Islet of Langerhans (tissue), 1 donor: ENCODE measurements at regions not wholly inside any gene's neighbourhood (a gene's known extent, or its start where the extent isn't known, plus 50 kb on each side); places are given as distances from the start of the nearest gene placed in this dataset.
"Not testable (repeated sequence)": the region's sequence is repeated elsewhere in the genome, so short reads cannot be mapped to it uniquely, and the experiment has no call there.

Experiments used
- FAIRE-seq: peaks from one replicate; lab custom pipeline; 2011; peaks lifted over from hg19 to GRCh38; lab: Jason Lieb, UNC

DNA sequence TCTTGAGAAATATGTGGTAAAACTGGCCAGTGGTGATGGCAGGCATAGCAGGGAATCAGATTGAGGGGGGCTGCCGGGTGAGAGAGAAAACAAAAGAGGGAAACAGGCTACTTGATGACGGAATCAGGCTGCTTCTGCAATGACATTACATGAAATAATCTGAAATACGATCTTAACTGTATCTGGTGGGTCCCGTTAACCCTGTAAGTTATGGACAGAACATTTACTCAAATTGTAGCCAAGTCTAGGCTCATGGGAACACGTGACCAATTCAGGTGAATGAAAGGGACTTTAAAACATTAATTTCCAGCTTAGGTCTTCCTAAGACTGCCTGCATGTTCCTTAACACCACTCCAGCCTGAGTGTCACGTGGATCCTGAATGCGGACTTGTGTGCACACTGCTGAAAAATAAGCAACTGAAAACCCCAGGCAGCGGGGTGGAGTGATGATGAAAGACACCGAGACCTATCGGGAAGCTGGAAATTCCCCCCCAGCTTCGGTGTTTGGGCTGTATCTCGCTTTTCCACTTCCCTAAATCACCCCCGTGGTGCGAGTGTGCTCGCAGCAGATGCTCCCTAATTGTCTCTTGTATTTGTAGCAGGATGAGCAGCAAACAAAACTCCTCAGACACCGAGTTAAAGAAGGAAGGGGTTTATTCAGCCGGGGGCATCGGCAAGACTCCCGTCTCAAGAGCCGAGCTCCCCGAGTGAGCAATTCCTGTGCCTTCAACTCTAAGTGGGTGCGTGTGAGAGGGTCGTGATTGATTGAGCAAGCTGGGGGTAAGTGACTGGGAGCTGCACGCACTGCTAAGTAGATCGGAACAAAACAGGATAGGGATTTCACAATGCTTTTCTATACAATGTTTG, 145.0 kb upstream of the GRK3 start:
- FAIRE-seq, result peak; percentile 62

DNA sequence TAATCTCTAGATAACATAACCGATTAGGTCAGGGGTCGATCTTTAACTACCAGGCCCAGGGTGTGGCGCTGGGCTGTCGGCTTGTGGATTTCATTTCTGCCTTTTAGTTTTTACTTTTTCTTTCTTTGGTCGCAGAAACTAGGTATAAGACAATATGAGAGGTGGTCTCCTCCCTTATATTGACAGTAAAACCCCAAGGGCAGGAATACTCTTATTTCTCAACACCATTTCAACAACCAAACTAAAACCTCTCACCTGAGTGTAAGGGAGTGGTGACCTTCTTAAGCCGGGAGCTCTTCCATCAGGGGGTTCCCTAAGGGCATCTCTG, 144.4 kb upstream of the GRK3 start:
- FAIRE-seq, result not testable (repeated sequence)

DNA sequence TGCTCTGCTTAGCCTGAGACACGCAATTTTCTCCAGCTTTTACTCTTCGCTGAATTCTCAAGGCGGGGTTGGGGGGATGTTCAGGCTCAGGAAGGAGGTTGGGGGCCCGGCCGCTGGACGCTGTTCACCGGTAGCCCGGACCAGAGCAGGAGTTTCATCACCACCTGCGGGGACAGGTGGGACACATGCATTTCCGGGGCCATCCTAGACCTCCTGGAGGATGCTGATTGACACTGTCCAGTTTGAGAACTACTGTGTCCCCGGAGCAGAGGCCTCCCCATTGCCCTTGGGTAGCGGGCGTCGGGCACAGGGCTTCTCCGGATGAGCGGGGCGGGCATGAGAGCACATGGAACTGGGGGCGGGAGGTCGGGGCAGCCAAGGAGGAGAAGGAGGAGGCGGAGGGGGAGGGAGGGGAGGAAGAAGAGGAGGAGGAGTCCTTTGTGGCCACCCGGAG, 144.0 kb upstream of the GRK3 start:
- no peak for FAIRE-seq

DNA sequence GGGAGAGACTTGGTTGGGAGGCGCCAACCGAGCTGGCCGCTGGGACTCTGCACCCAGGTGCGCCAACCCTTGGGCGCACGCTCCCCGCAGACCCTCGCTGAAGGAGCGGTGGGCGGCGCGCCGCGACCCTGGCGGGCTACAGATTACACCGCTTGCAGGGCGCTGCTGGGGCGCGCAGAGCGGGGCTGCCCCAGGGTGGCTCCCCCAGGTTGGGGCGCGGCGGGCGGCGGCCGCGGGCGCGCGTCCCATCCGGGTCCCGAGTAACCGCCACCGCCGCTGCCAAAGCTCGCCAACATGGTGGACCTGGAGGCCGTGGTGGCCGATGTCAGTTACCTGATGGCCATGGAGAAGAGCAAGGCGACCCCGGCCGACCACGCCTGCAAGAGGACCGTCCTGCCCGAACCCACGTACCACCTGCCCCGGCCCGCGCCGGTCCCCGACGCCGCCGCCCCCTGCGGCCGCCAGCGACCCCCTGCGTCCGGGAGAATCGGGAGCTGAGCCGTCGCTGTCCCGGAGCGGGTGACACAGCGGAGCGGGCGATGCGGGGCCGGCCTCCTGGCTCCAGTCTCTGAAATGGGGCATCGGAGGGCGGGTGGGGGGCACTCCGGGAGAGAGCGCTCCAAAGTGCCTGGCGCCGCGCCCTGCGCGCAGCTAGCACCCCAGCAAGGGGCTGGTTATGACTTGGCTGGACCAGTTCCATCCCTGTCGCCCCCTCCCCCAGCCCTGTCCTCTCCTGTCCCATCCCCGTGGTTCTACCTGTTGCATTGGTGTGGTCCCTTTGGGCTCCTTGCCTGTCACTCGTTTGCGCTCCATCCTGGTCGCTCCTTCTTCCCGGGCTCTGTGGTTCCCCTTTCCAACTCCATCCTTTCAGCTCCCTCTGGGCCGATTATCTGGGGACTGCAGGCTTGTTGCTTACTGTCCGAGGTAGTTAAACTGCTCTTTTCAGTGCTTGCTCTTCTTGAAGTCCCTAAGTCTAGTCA, 143.3 kb upstream of the GRK3 start:
- no peak for FAIRE-seq

DNA sequence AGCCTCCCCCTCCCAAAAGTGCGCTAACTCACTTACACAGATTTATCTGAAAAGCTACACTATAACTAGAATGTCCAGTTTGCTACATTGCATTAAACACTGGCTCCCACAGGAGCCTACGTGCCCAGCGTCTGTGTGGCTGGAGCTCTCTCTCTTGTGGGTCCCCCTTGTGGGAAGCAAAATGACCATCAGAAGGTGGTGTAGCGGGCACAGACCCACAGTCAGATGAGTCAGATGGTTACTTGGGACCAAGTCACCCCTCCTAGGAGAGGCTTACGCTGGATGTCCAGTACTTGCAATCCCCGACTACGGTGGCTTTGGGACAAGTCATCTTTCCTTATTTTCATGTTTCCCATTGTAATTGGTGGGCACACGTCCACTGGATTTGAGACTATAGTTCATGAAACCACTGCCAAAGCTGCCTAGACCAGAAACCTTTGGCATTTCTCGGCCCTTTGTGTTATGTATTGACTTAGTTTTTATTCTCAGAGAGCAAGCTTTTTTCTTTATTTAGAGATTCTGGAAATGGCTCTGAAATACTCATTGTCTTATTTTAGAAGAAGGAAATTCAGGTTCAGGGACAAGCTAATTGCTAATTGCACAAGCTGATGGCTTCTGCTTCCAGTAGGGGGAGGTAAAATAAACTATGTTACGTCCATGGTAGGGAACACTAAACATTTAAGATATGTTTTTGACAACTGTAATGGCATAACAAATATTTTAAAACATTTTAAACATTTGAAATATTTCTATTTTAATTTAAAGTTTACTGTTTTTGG, 137.8 kb upstream of the GRK3 start:
- FAIRE-seq, result peak; percentile 75

DNA sequence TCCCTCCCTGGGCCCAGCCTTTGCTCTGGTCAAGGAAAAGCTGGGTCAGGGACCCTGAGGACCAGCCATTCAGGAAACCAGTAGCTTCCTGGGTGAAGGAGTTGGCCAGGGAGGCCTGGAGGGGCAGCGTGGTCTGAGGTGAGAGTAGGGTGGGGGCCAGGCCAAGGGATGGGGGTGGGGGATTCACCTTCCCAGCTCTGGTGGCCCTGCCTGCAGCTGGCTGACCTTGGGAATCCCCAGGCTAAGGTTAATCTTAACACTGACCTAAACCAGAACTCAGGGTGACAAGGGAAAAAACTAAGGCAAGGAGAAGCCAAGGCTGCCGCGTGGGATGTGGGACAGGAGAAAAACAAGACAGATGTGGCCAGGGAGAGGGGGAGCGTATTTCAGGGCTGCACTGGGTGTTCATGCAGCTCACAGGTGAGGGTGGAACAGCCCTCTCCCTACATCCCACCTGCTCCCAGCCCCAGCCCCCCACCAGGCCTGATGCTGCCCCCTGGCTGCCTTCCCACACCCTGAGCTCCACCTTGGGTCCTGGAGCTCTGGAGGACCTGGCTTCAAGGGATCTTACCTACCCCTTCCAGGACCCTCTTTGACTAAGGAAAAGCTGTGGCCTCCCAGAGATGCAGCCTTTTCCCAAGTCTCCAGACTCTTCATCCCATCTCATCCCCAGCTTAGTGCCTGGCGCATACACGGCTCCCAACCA, 132.7 kb upstream of the GRK3 start:
- FAIRE-seq, result not testable (repeated sequence)

DNA sequence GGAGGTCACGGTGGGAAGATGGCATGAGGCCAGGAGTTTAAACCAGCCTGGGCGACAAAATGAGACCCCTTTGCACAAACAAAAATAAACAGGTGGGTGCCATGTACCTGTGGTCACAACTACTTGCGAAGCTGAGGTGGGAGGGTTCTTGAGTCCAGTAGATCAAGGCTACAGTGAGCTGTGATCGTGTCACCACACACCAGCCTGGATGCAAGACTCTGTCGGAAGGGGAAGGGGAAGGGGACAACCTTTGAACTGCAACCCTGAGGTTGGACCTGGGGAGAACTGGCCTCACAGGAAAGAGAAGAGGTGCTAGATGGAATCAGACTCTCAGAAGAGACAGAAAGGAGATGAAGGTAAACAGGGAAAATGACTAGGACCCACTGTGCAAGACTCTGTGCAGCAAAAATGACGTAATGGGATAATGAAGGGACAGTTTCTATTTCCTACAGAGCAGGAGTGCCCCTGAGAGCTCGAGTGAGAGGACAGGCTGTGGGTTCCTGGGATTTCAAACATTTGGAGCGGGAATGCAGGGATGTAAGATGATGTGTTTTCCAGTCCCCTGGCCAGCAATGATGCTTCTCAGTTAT, 131.0 kb upstream of the GRK3 start:
- not testable (repeated sequence) for FAIRE-seq

DNA sequence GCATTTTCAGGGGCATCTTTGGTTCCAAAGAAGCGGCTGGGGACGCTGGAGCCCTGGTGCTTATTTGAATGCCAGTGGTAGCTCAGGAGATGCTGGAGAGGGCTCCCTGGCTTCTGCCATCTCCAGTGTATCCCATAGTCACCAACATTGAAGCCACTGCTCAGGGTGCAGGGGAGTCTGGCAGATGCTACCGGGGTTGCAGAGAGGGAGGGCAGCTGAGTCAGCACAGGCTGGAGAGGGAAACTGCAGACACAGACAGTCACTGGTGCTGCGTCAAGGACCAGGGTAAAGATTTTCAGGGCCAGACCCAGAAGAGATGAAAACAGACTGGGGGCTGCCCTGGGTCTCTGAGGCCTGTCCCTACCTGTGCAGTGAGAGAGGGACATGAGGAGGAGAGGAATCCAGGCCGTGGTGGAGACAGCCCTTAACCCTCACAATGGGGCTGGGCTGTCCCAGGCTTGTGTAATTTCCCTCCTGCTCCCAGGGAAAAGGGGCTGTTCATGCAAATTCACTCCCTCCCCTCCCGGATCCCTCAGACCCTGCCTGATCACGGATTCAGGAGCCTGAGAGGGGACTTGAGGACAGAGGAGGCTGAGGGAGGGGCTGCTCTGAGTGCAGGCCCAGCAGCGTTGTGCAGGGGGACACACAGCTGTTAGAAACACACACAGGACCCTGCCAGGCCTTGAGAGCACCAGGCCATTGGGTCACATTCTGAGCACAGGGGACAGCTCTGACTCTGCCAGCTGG, 126.9 kb upstream of the GRK3 start:
- FAIRE-seq, result peak; percentile 75

DNA sequence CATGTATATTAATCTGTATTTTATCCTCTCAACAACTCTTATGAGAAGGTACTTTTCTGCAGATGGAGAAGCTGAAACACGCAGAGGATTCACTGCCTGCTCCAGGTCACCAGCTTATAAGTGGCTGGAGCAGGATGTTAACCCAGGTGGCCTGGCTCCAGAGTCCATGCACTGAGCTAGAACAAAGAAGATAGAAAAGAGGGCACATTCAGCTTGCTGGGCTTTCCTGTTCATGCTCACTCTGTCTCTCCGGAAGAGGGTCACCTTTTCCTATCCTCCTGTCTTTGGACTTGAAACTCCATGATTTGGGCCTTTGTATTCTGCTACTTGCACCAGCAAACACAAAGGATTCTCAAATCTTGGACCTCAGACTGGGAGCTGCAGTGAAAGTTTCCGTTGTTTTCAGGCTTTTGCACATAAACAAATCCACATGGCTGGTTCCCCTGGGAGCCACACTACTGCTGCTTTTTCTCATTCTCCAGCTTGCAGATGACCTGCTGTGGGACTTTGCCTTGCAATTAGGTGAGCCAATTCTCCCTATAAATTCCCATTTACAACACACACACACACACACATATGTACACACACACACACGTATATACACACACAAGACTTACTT, 117.3 kb upstream of the GRK3 start:
- FAIRE-seq, result no peak

DNA sequence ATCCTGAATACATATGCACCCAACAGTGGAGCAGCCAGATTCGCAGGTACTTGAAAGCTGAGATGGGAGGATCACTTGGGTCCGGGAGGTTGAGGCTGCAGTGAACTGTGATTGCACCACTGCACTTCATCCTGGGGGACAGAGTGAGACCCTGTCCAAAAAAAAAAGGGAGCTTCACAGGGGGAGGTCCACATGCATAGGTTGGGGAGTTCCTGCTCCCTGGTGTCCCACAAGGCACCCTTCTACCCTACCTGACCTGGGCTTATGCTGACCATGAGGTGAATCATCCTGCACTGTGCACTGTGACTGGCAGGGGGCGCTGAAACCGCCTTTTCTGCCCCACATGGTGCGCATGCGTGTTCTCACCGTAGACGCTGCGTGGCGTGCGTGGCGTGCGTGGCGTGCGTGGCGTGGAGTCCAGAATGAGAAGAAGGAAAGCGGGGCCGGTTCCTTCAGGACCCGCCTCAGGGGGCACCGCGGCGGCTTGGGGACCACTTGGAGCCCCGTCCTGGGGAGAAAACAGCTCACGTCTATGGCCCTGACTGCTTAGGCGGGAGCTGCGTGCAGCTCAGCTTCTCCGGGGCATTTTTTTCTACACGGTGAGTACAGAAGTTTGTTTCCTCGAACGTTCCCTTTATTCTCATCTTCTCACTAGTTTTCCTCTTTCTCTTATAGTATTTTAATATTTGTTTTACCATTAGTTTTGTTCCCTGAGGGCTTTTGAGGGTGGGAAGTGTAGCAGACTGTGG, 116.6 kb upstream of the GRK3 start:
- no peak for FAIRE-seq

DNA sequence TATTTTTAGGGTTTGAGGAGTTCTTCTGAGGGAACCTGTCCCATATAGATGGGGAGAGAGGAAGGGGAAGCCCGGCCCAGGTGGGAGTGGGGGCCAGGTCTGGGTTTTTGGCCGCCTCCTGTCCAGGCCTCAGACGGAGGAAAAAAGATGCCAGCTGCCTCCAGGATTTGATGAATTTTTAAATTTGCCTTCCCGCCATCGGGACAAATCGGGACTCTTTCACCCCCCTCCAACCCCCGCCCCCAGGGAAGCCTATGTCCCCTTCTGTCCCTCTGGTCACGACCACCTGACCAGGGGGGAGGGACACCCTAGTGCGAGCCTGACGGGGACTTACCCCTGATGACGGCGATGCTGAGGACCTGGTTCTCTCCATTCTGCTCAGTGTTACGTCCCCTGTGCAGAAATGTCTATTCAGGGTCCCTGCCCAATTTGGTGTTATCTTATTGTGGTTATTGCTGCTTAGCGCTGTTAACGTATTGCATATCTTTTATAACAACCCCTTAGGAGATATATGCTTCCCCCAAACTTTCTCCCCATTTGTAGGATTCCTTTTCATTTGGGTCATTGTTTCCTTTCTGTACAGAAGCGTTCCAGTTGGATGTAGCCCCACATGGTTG, 115.9 kb upstream of the GRK3 start:
- FAIRE-seq, result no peak

DNA sequence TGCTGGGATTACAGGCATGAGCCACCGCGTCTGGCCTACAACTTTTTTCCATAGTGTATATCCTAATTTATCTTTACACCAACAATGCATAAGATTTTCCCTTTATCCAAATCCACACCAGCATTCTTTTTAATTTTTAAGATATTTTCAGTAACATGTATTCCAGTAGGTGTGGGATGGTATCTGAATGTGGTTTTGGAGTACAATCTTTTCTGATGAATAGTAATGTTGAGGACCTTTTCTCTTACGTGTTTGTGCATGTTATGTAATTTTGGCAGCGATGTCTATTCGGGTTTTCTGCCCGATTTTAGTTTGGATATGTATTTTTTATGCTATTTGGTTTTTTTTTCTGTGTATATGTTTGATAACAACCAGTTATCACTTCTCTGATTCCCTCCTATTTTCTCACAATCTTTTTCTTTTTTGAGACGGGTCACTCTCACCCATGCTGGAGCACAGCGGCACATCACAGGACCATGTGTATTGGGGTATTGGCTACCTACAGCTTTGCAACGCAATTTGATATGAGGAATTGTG, 114.6 kb upstream of the GRK3 start:
- FAIRE-seq, result no peak

DNA sequence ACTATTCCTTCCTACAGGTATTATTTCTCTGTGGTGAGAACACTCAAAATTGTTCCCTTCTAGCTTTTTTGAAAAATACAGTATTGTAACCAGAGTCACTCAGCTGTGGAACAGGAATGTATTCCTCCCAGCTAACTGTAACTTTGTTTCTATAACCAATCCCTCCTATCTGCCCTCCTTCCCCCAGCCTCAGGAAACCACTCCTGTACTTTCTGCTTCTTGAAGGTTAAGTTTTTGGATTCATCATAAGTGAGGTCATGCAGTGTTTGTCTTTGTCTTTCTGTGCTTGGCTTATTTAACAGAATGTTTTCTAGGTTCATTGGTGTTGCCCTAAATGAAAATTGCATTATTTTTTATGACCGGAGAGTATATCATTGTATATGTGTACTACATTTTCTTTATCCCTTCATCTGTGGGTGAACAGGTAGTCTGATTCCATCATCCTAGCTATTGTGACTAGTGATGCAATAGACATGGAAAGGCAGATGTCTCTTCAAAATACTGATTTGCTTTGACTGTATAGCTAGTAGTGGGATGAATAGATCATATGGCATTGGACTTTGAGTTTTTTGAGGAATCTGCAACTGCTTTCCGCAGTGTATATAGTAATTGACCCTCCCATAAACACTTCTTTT, 112.9 kb upstream of the GRK3 start:
- no peak for FAIRE-seq

DNA sequence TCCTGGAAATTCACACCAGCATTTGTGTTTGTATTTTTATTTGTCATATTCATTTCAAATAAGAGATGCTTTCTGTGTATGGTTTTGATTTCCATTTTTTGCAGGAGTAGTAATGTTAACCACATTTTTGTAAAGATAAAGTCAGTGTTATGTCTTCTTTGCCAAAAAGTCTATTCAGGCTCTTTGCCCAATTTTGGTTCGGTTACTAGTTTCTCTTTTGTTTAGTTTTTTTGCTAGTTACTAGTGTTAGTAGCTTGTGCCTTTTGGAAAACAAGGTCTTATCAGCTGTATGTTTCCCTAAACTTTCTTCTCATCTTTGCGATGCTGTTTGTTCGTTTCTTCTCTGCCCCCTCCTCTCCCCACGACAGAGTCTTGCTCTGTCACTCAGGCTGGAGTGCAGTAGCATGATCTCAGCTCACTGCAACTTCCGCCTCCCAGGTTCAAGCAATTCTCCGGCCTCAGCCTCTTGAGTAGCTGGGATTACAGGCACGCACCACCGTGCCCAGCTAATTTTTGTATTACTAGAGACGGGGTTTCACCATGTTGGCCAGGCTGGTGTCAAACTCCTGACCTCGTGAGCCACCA, 112.3 kb upstream of the GRK3 start:
- no peak for FAIRE-seq

DNA sequence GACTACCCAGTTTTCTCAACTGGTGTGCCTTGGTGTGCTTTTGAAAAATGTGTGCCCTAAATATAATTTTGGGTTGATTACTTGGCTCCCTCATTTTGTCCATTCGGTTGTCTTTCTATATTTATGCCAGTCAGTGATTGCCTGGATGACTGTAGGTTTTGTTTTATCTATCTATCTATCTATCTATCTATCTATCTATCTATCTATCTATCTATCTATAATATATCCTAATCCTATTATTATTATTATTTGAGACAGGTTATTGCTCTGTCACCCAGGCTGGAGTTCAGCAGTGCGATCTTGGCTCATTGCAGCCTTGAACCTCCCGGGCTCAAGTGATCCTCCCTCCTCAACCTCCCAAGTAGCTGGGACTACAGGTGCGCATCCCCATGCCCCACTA, 111.4 kb upstream of the GRK3 start:
- no peak for FAIRE-seq

DNA sequence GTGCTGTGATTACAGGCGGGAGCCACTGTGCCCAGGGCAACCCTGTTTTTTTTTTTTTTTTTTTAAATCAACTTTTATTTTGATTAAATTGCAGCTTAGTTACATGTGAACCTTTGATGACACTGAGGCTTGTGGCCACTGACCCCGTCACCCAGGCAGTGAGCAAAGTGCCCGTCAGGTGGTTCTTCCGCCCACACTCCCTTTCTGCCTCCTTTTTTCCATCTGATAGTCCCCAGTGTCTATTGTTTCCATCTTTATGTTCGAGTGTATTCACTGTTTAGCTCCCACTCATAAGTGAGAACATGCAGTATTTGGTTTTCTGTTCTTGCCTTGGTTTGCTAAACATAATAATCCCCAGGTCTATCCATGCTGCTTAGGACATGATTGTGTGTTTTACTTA, 110.9 kb upstream of the GRK3 start:
- no peak for FAIRE-seq

DNA sequence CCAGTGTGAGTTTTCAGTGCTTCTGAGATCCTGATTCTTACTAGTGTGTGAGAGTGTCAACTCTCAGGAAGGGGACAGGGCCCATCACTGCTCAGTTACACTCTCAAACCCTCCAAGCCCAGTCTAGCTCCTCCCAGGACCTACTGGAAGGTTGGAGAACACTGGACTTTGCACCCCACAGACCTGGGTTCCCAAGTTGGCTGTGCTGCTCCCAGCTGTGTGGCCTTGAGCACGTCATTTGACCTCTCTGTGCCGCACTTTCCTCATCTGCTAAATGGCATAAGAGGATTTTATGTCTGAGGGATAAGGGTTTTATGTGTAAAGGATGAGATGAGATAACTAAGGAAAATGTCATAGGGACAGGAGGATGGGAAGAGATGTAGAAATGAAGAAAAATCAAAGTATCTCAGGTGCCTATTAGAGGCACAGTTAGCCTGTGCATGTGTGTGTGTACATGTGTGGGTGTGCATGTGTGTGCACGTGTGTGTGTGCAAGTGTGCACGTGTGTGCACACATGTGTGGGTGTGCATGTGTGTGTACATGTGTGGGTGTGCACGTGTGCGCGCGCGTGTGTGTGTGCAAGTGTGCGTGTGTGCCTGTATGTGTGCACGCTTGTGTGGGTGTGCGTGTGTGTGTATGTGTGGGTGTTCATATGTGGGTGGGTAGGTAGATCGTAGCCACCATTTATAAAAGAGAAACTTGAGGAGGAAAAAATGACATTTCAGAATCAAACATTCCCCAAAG, 108.0 kb upstream of the GRK3 start:
- not testable (repeated sequence) for FAIRE-seq
